AG08396 (cell line): ENCODE measurements at regions not wholly inside any gene's neighbourhood (a gene's known extent, or its start where the extent isn't known, plus 50 kb on each side); places are given as distances from the start of the nearest gene placed in this dataset.

Source experiments
- DNase-seq: peaks from one replicate; pipeline ENCODE4 v3.0.0; 2012; ENCODE audit warnings: low spot score, mixed read lengths

DNA sequence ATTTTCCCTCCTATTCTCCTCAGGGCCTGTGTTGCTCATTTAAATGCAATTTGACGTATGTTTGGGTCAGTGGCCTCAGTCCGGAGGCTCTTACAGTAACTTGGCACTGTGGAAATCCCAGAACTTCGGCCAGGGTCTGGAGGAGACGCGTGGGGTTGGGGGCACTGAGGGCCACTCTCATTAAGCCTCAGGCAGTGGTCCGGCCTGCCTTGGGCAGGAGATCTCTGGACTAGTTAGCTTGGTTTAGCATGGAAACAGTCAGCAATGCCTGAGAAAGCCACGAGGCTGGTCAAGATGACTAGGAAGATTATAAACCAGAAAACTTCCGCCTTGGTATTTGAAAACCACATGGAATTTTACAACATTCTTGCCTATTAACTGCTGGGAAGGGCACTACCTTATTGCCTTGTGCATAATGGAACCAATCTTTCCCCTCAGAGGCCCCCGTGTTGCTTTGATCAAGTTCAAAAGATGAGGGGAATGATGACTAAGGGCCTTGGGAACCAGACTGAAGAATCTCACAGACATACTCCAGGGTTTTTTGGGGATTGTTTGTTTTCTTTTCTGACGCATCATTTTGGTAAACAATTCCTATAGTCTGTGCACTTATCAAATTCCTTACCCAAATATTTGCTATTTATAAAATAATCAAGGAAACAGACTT, 206.0 kb upstream of the PREP start:
- peak; percentile 61 for DNase-seq

DNA sequence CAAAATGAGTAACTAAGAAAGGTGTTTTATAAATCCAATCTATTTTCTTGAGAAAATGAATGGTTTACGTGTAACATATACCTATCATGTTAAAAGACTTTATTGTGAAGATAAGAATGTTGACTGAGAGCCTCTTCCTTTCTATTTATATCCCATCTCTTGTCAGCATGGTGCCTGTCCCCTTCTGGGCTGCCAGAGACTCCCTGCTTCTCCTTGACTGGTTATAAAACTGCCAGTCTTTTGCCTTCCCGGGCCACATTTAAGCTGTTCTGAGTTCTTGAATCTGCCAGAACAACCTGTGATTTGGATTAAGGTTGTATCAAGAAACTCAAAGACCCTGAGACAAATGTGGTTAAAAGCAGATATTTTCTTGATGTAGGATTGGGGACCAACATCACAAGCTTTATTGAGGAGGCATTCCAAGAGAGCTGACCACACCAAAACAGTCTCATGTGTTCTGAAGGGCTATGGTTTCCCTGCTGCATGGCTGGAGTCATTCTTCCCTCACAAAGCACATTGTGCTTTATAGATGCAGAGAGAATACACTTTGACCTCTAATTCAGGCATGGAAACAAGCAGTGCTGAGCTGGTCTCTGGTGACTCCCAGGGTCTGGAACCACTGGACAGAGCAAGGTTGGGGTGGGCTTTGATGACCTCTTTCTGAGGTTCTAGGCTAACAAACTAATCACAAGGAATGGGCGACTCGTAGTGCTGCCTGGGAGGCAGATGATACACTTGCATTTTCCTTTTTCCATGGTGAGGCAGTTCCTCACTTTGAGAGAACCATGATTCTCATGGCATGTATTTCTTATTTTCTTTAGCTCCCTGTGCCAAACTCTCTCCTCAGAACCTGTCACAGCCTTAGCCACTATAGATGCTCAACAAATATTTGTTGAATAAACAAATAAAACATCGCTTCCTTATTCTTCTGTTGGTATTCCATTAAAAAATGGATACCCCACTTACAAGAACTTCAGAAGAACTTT, 205.0 kb upstream of the PREP start:
- no peak for DNase-seq

DNA sequence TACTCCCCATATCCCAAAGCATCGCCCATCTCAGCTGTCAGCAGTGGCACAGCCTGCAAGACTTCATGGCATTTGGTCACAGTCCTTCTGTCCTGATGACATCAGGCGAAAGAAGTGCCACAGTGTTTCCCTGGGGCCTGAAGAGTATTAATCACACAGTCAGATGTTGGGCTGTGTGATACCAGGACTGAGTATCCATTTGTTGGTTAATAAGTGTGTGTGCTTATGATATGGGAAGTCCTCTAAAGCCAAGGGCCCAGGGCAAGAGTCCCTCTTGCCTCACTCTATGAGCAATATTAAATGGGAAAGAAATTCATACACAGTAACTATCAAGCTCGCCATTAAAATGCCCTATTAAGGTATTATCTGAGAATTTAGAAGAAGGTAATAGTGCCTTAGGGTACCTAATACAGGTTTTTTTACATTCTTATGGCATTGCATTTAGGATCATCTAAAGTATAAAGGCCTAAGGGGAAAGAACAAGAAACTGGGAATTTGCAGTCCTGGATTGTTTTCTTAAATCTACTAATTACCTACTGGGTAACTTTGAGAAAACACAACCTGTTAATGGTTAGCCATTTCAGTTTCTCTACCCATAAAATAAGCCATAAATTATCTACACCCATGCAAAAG, 204.1 kb upstream of the PREP start:
- no peak for DNase-seq

DNA sequence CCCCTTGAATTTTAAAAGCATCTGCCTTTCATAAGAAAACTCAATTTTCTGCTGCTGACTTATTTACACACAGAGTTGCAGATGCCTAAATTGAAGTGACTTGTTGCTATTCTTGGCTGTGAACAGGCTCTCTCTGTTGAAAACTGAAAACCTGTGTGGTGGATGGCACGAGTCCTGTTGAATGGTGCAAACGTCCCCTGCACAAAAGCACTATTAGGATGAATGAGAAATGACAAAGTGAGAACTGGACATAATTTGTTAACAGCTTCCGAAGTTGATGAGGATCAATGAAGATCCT, 201.7 kb upstream of the PREP start:
- no peak for DNase-seq

DNA sequence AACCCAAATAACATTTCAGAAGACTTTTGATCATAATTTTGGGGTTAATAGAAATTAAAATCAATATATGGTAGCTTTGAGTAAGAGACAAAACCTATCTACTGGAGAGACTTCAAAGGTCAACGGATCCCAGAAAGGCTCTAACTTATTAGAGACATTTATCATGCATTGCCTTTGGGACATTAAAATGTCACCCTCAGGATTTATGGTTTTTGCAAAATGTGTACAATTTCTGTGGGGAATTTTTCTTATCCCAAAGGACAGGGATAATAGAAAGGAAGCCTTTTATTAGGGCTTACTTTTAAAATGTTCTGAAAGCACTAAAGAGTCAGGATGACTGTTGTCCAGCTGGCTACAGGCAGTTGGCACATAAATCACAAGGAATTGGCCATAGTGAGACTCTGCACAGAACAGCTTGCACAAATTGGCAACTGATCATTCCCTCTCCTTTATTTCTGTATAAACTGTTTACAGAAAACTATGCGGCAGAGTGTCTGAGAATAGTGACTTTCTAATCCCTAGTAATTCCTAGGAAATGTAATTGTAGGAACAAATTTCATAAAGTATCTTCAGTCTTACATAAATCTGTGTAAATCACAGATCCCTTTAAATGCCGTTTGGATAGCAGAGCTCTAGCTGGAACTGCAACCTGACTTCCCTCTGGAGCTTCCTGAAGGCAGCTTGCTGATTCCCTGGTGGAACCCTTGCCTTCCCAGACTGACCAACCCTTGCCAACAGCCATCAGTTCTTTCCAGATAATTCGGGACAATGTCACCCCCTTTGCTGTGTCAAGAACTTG, 201.1 kb upstream of the PREP start:
- no peak for DNase-seq

DNA sequence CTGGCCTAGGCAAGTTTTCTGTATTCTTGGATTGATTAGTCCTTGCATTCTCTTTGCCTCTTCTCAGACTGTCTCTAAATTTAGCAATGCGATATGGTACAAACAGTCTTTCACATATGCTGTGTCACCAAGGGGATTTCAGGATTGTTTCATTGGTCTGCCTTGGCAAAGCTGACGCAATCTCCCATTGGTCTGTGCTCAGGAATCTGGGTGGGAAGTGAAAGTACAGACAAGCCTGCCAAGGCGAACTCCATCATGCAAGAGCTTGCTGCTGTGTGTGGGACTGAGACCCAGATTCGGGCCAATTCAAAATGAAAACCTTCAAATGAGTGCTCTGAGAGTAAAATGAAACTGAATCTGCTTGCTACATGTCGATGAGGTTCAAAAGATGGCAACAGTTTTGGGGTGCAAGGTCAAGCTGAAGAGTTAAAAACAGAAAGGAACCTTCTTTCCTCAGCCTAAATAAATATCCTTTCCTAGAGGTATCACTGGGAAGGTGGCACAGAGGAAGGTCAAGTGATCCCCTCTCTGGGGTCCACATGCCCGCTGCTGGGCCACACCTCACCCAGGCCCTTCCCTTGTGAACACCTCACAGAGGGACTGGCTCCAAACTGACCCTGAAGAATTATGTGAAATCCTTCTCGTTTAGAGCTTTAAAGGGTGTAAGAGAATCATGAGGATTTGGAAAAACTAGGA, 198.8 kb upstream of the PREP start:
- peak; percentile 80 for DNase-seq

DNA sequence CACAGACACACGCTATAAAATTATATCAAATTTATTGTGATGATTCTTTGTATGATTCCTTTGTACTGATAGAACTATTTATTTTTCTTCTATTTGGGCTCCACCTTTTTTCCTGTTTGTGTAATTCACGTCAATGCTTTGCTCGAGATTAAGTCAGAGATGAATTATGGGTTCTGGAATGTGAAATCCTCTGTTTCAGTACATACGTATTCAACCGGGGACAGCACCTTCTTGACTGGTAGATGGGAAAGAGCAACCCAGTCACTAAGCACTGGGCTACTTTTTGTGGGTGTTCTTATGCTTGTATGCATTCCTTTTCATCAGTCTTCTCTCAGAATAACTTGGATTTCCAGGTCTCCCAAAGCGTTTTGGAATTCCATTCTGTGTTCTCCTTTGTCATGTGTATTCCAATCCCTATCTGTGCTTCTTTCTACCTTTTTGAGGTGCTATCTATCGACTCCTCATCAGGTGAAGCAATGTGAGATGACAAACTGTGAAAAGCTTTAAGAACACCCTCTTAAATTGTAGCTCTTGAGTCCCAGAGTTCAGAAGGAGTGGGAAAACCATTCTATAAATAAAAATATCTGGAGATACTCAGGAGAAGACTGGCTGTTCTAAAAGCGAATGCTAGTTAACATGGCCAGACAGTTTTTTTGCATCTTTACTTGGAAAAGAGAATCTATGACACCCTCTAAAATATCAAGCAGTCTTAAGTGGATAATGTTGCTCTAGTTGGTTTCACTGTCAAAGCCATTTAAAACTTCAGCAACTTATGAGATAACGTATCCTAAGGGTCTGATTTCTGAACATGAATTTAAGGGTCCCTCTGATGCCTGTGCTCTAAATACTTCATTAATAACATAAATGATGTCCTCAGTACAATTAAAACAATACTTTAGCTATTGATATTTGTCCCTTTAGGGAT, 197.7 kb upstream of the PREP start:
- DNase-seq, result no peak

DNA sequence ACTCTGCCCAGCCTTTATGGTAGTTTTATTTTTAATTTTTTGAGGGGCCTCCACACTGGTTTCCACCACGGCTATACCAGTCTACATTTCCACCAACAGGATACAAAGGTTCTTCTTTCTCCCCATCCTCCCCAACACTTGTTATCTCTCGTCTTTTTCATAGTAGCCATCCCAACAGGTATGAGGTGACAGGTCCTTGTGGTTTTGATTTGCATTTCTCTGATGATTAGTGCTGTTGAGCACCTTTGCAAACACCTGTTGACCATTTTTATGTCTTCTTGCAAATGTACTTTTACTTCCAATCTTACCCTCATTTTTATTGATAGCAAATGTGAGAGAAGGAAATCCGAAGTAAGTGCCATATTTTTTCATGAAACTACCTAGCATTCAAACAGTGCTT, 195.4 kb upstream of the PREP start:
- DNase-seq, result no peak

DNA sequence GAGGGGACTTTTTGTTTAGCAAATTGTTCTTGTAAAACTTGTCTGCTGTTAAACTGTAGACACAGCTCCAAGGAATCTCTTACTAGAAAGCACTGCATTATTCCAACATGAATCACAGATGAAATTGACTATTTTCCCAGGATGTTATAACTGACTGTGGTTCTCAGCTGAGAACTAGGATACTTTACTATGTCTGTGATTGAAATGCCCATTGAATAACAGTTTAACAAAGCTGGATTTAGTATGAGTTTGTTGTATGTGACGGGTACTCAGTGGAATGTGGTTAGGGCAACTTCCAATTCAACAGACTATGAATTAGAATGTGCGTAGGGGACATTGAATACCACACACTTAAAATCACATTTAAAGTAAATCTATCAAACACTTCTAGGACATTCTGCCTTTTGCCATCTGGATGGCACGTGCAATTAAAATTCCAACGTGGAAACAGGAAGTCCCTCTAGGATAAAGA, 193.4 kb upstream of the PREP start:
- DNase-seq, result peak; percentile 62

DNA sequence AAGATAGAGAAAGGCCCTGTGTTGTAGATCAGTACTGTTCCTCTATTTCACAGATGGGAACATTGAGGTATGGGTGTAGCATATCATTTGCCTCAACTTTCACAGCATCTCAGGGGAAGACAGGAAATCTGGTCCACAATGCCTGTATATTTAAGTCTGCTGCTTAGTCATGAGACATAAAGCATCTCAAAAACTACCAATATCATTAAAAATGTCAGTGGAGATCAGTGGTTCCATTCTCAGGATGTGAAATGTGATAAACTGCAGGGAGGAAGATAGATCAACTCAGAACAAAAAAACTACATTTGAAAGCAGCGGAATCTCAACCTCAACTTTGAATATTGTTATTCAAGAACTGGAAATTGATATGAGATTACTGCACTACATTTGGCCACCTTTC, 192.9 kb upstream of the PREP start:
- DNase-seq, result no peak

DNA sequence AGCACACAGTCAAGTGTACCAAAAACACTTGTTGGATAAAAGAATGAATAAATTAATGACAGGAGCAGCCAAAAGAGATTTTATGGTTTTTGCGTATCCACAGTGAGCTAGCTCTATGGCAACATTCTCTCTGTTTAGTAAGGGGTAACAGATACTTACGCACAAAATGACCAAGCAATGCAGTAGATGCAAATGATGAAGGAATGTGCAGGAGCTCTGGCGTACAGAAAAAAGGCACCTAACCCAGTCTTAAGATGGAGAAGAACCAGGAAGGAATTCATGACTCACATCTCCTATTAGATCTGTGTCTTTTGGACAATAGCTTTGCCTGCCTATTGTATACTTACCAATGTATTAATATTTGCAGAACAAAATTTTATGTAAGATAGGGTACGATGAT, 191.9 kb upstream of the PREP start:
- DNase-seq, result no peak

DNA sequence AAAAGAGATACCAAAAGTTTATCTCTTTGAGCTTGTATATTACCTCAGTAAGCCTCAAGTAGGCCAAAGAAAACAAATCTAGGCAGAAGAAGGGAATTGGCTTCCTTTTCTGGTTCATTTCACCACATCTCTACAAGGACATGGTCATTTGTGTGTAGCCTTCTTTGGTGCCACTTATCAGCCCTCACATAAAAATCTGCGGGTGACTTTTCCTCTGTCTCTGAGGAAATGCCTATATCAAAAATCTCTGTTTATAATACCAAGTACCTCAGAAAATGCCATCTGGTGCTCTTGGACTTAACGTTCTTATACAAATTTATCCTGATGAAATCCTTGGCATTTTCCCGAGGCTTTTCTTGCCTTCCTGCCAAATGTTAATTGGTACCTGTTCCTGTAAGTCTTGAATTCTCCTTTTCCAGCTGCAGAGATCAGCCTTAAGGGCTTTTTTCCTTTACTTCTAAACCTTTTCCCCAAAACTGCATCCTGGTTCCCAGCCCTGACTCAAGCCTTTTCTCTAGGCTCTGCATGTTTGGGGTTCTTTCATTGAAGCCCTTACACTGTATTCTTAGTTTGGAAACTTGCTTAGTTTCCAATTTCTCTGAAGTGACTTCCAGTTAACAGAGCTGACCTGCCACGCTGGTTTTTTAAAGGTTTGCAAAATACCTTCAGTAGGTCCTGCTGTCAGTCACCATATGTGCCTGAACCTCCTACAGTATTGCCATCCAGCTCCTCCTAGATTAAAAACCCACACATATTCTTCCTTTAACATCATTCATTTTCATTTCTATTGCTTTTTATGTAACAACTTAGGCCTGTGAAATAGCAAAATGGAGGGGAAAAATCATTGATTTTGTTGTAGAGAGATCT, 191.2 kb upstream of the PREP start:
- no peak for DNase-seq

DNA sequence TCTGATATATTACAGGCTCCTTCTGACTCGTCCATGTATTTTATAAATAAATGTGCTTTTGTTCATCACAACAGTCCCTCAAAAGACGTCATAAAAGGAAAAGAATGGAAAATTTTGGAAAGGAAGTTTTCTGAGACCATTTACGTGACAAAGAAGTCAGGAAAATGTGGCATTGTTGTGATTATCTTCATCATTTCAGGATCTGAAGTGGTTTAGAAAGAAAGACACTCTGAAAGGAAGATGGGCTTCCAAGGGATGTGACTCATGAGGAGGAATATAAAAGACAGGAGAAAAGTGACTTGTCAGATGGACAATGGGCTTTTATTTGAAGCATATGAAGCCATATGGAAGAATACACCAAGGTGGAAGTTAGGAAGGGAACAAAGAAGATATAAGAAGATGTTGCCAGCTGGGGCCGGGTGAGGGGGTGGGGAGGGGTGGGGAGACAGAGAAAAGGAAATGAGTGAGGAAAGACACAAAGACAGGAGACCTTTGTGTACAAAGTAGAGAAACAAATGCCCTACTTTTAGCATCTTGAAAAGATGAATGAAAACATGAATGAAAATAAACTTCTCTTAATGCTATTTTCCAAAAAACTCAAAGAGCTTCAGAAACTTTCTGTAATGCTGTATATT, 190.3 kb upstream of the PREP start:
- DNase-seq, result no peak

DNA sequence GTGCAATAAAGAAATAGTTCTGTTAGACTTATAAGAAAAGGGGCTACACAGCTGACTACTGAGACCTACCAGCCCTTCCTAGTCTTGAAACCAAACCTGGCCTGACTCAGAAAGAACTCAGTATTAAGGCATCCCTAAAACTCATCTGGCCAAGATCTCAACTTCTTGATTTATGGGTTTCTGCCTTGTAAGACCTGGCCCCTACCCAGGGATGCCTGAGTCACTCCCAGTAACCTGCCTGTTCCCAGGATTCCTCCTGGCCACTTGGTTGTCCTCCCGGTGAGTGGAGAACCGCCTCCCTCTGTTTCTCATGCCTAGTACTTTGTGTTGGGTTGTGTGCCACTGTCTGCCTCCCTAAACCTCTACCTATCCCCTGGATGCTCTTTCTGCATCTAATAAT, 189.4 kb upstream of the PREP start:
- DNase-seq, result no peak

DNA sequence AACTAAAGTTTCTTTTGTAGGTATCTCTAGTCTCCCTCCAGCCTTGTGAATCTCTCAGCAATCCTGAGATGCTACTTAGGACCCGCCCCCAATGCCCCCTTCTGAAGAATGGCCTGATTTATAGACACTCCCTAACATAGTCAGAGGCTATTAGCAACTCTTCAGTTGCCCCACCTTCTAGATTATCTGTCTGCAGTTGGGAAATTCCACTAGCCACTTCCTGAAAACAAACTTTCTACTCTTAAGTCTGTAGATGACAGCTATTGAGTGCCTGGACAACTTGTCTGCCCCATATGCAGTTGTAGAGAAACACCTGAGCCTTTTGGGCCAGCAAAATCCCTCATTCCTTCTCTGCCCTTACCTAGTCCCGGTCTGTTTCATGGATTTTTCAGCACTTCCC, 188.2 kb upstream of the PREP start:
- DNase-seq, result no peak

DNA sequence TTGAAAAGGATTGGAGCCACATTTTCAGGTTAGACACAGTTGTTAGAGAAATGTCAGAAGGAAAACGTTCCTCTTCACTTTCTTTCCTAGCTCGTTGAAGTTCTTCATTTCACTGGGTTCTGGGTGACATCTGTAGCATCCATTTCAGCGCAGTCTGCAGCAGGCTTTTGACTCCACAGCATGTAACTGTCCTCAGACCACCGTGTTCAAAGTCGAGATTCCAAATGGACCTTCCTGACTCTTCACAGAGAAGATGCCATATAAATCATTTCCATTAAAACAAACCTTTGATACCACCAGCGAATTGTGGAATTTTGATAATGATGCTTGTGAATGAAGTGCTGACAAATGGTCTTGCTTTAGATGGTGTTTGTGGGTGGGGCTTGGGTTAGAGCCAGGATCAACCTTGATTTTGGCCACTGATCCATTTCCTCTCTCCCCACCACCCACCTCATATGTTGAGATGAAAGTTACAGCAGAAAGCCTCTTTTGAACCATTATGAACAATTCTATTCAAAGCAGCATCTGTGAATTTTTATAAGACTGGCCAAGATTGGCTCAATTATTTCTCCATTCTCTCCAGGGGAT, 185.3 kb upstream of the PREP start:
- no peak for DNase-seq

DNA sequence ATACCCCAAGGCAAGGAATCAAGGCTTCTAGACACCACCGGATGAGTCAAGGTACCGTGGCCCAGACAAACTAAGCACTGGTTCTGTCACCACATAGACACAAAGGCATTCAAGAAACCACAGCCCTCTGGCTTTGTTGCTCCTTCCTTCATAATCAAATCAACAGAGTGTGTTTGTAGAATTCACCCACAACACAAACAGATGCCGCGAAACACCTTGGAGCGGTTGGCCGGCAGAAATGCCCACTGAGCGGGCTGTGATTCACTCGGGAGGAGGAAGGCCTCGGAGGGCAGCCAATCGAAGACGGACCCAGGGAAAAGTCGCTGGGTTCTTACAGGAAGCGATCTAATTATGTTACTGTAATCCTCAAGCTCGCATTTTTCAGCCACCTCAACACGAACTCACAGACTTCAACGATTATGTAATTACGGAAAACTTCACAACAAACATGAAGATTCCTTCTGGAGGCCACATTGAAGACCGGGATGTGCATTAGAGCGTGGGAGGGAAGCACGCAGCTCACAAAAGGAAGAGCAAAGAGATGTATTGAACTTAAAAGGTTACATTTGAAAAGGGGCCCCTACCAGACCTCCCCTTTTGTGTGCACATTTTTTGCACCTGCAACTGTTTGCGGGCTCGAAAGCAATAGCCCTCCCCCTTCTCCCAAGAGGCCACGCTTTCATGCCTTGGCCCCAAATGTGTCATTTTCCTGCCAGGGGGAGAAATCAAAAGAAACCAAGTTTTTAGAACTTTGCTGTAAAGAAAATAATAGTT, 184.7 kb upstream of the PREP start:
- DNase-seq, result no peak

DNA sequence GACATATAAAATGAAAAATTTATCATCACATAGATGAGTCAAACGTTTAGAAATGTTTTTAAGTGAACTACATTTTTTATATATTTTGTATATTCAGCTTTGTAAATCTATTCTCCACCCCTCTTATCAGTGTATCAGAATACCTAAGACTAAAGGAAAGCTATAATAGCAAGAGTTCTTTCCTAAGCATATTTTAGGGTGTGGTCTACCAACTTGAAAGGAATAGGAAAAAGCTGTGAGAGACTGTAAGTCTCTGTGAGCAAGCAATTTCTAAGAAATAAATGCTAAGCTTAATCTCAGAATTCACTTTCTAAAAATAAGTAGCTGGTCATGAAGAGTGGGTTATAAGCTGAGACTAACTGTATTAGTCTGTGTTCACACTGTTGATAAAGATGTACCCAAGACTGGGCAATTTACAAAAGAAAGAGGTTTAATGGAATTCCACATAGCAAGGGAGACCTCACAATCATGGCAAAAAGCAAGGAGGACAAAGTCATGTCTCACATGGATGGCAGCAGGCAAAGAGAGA, 175.4 kb upstream of the PREP start:
- DNase-seq, result no peak
